Left renal cortex interstitium (tissue), 4 donors: ENCODE measurements at regions not wholly inside any gene's neighbourhood (a gene's known extent, or its start where the extent isn't known, plus 50 kb on each side); places are given as distances from the start of the nearest gene placed in this dataset.
"Not testable (repeated sequence)": the region's sequence is repeated elsewhere in the genome, so short reads cannot be mapped to it uniquely, and the experiment has no call there.

Experiments
- DNase-seq, 4 donors: peaks; one replicate each; pipeline ENCODE4 v3.0.0-alpha.2; 2013; ENCODE audit warnings: low read depth in 4 of 4, low spot score in 2 of 4, missing footprints in 1 of 4

GRCh38 chr2:8551622-8552074 lies 130.2 kb upstream of the ID2 start:
- DNase-seq, result no peak

- no peak for DNase-seq
These were observed 129.5 kb upstream of the ID2 start for GRCh38 chr2:8552293-8552801.

- no peak for DNase-seq
These were observed 128.2 kb upstream of the ID2 start for GRCh38 chr2:8553643-8554042.

- no peak for DNase-seq
These were observed 127.5 kb upstream of the ID2 start for GRCh38 chr2:8554296-8554806.

GRCh38 chr2:8555543-8555942 lies 126.3 kb upstream of the ID2 start:
- no peak for DNase-seq

GRCh38 chr2:8558096-8558495 lies 123.8 kb upstream of the ID2 start:
- no peak for DNase-seq

- DNase-seq, result no peak
These were observed 122.9 kb upstream of the ID2 start for GRCh38 chr2:8558956-8559355.

- DNase-seq, result no peak
These were observed 122.1 kb upstream of the ID2 start for GRCh38 chr2:8559805-8560204.

- not testable (repeated sequence) for DNase-seq
These were observed 120.2 kb upstream of the ID2 start for GRCh38 chr2:8561692-8562091.

GRCh38 chr2:8563814-8564474 lies 117.9 kb upstream of the ID2 start:
- DNase-seq, result no peak

- no peak for DNase-seq
These were observed 117.4 kb upstream of the ID2 start for GRCh38 chr2:8564475-8564874.

GRCh38 chr2:8565399-8566154 lies 116.3 kb upstream of the ID2 start:
- DNase-seq, result no peak

- DNase-seq, result no peak
These were observed 115.6 kb upstream of the ID2 start for GRCh38 chr2:8566155-8566670.

- DNase-seq, result no peak
These were observed 114.9 kb upstream of the ID2 start for GRCh38 chr2:8566774-8567468.

GRCh38 chr2:8567469-8568260 lies 114.2 kb upstream of the ID2 start:
- DNase-seq, result no peak

- DNase-seq, result no peak
These were observed 113.1 kb upstream of the ID2 start for GRCh38 chr2:8568543-8569302.

- DNase-seq, result no peak
These were observed 112.4 kb upstream of the ID2 start for GRCh38 chr2:8569332-8569930.

GRCh38 chr2:8570637-8571036 lies 111.2 kb upstream of the ID2 start:
- DNase-seq, result no peak

GRCh38 chr2:8571301-8571791 lies 110.5 kb upstream of the ID2 start:
- DNase-seq, result no peak
